GM06990 (cell line): ENCODE measurements at regions not wholly inside any gene's neighbourhood (a gene's known extent, or its start where the extent isn't known, plus 50 kb on each side); places are given as distances from the start of the nearest gene placed in this dataset.

Source experiments
- DNase-seq: peaks from one replicate; pipeline ENCODE4 v3.0.0-alpha.2; 2011; ENCODE audit not compliant: insufficient read length; ENCODE audit errors: extremely low read depth
- H3K27me3 ChIP-seq: replicated peaks from 2 replicates; pipeline ENCODE4 v1.6.0; 2011; ENCODE audit warnings: low read length; ENCODE audit not compliant: control insufficient read depth, insufficient read depth
- H3K36me3 ChIP-seq: 2 replicates; pipeline ENCODE4 v1.5.1; 2011; ENCODE audit warnings: low read length; ENCODE audit not compliant: control insufficient read depth, insufficient read depth
- H3K4me3 ChIP-seq: replicated peaks from 2 replicates; pipeline ENCODE4 v1.5.1; 2011; ENCODE audit warnings: low read depth, mild to moderate bottlenecking, control low read depth, low read length
- CTCF ChIP-seq: IDR thresholded peaks from 2 replicates; pipeline ENCODE4 v1.5.1; 2011; ENCODE audit warnings: low read length, control low read depth, mild to moderate bottlenecking, inconsistent platforms; ENCODE audit not compliant: insufficient read depth, poor library complexity, severe bottlenecking

GRCh38 chr6:169962604-169963469, 211.4 kb downstream of the ERMARD start:
- Histone ChIP-seq H3K36me3 (no peaks in the 10 kb centered on the region), H3K4me3 (no peak overlapping the region), H3K27me3 (no peaks in the 10 kb centered on the region)
- DNase-seq, result no peak
- TF ChIP-seq CTCF, result no peak

- DNase-seq, result no peak
- Histone ChIP-seq H3K27me3 (no peaks in the 10 kb centered on the region), H3K36me3 (no peaks in the 10 kb centered on the region), H3K4me3 (no peak overlapping the region)
- TF ChIP-seq CTCF, result no peak
Observed at GRCh38 chr6:169961772-169962561, 210.5 kb downstream of the ERMARD start.

DNA sequence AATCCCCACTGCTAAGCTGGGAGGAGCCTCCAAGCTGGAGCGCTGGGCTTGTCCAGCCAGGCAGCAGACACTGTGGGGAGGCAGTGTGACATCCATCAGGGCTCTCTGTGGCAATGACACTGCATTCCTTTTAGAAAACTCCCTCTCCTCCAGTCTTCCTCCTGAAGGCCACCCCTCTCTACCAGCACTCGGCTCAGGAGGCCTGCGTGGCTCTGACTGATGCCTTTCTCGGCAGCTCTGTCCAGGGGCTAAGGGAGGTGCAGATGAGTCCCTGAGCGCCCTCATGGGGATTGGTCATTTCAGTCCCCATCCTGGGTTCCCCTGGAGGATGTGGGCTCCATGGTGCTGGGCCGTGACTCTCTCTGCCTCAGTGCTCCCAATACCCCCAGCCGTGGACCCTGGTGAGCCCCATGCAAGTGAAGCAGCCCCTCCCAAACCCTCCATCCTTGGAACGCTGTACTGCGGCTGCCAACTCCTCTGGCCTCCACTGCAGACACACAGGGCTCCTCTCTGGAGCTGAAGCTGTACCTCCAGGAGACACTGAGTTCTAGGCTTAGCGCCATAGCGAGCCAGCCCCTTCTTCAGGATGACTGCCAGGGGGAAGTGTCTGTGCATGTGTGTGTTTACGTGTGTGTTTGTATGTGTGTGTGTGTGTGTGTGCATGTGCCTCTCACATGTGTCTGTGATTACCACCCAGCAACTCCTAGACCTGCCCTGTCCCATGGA, 209.6 kb downstream of the ERMARD start:
- no peak for TF ChIP-seq CTCF
- no peak for DNase-seq
- Histone ChIP-seq H3K36me3 (no peaks in the 10 kb centered on the region), H3K4me3 (no peak overlapping the region), H3K27me3 (no peaks in the 10 kb centered on the region)

GRCh38 chr6:169960521-169960885, 209.1 kb downstream of the ERMARD start:
- Histone ChIP-seq H3K4me3 (no peak overlapping the region), H3K27me3 (no peaks in the 10 kb centered on the region), H3K36me3 (no peaks in the 10 kb centered on the region)
- TF ChIP-seq CTCF, result no peak
- DNase-seq, result no peak

GRCh38 chr6:169960003-169960344, 208.6 kb downstream of the ERMARD start:
- Histone ChIP-seq H3K4me3 (no peak overlapping the region), H3K27me3 (no peaks in the 10 kb centered on the region), H3K36me3 (no peaks in the 10 kb centered on the region)
- no peak for DNase-seq
- TF ChIP-seq CTCF, result no peak
